ENCODE measurements at regions not wholly inside any gene's neighbourhood (a gene's known extent, or its start where the extent isn't known, plus 50 kb on each side); places are given as distances from the start of the nearest gene placed in this dataset.

GRCh38 chr4:180850318-180850940 lies 1392.8 kb upstream of the TENM3 start:
- Histone ChIP-seq H3K27me3 (replicated peaks; ENCODE audit: control insufficient read depth, insufficient read depth, low read length) (no peaks in the 10 kb centered on the region), H3K36me3 (ENCODE audit: control insufficient read depth, insufficient read depth, low read length) (no peaks in the 10 kb centered on the region), H3K4me3 (replicated peaks; ENCODE audit: low read depth, low read length) (no peak overlapping the region)
- no peak for TF ChIP-seq CTCF (IDR thresholded peaks at IDR 0.05; ENCODE audit: insufficient read depth, low read length, poor library complexity, severe bottlenecking)
- no peak for DNase-seq (ENCODE audit: extremely low read depth, insufficient read length)

GRCh38 chr4:180852738-180853137 lies 1390.5 kb upstream of the TENM3 start:
- DNase-seq (ENCODE audit: extremely low read depth, insufficient read length): no peak
- Histone ChIP-seq H3K4me3 (replicated peaks; ENCODE audit: low read depth, low read length) (no peak overlapping the region), H3K27me3 (replicated peaks; ENCODE audit: control insufficient read depth, insufficient read depth, low read length) (no peaks in the 10 kb centered on the region), H3K36me3 (ENCODE audit: control insufficient read depth, insufficient read depth, low read length) (no peaks in the 10 kb centered on the region)
- no peak for TF ChIP-seq CTCF (IDR thresholded peaks at IDR 0.05; ENCODE audit: insufficient read depth, low read length, poor library complexity, severe bottlenecking)

- no peak for TF ChIP-seq CTCF (IDR thresholded peaks at IDR 0.05; ENCODE audit: insufficient read depth, low read length, poor library complexity, severe bottlenecking)
- Histone ChIP-seq H3K27me3 (replicated peaks; ENCODE audit: control insufficient read depth, insufficient read depth, low read length) (no peaks in the 10 kb centered on the region), H3K36me3 (ENCODE audit: control insufficient read depth, insufficient read depth, low read length) (no peaks in the 10 kb centered on the region), H3K4me3 (replicated peaks; ENCODE audit: low read depth, low read length) (no peak overlapping the region)
- no peak for DNase-seq (ENCODE audit: extremely low read depth, insufficient read length)
Observed at GRCh38 chr4:180855184-180855583, 1388.0 kb upstream of the TENM3 start.

- Histone ChIP-seq H3K36me3 (ENCODE audit: control insufficient read depth, insufficient read depth, low read length) (no peaks in the 10 kb centered on the region), H3K4me3 (replicated peaks; ENCODE audit: low read depth, low read length) (no peak overlapping the region), H3K27me3 (replicated peaks; ENCODE audit: control insufficient read depth, insufficient read depth, low read length) (no peaks in the 10 kb centered on the region)
- TF ChIP-seq CTCF (IDR thresholded peaks at IDR 0.05; ENCODE audit: insufficient read depth, low read length, poor library complexity, severe bottlenecking): no peak
- DNase-seq (ENCODE audit: extremely low read depth, insufficient read length): no peak
Observed at GRCh38 chr4:180860089-180860720, 1383.0 kb upstream of the TENM3 start.

- no peak for TF ChIP-seq CTCF (IDR thresholded peaks at IDR 0.05; ENCODE audit: insufficient read depth, low read length, poor library complexity, severe bottlenecking)
- DNase-seq (ENCODE audit: extremely low read depth, insufficient read length): no peak
- no peaks in the 10 kb centered on the region for H3K27me3 ChIP-seq (replicated peaks; ENCODE audit: control insufficient read depth, insufficient read depth, low read length)
- no peak overlapping the region for H3K4me3 ChIP-seq (replicated peaks; ENCODE audit: low read depth, low read length)
- H3K36me3 ChIP-seq (ENCODE audit: control insufficient read depth, insufficient read depth, low read length): no peaks in the 10 kb centered on the region
Observed at GRCh38 chr4:180861651-180862050, 1381.6 kb upstream of the TENM3 start.
